ENCODE measurements at regions not wholly inside any gene's neighbourhood (a gene's known extent, or its start where the extent isn't known, plus 50 kb on each side); places are given as distances from the start of the nearest gene placed in this dataset.
A peak's percentile ranks its signal among the peaks of the same experiment; 100 is the strongest.

DNA sequence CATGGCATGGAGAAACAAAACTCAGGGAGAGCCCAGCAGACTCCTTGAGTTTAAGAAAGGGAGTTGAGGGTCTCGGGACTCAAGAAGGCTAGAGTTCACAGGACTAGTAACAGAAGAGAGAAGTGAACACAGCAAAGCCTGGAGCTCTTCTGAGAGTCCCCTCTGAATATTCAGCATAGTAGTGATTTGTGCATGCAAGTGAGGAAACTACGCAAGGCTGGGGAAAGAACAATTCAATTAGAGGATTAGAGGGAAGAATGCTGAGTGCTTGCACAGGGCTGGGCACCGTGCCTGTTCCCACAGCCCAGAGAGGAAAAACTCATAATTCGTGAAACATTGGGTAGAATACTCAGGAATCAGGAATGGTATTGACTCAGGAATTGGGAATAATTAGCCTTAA, 540.0 kb upstream of the SALL1 start:
- H3K27ac ChIP-seq (ENCODE audit: low read depth, low read length), result no peak overlapping the region
- WGBS (ENCODE audit: insufficient coverage), result 96% methylated on average over 3 of the region's 4 CpGs
- DNase-seq (ENCODE audit: low read depth in 4 of 6, low spot score in 6 of 6), result no peak
- no peak overlapping the region for H3K4me3 ChIP-seq (ENCODE audit: low read depth, low read length)
- no peaks in the 10 kb centered on the region for H3K27me3 ChIP-seq (ENCODE audit: control insufficient read depth, insufficient read depth, low read length)
- no peaks in the 10 kb centered on the region for H3K4me1 ChIP-seq (ENCODE audit: control insufficient read depth, insufficient read depth, low read length)
- H3K9me3 ChIP-seq (ENCODE audit: control insufficient read depth, insufficient read depth, low read length), result peaks cover 3% of the 10 kb centered on the region
- H3K36me3 ChIP-seq (ENCODE audit: control insufficient read depth, insufficient read depth, low read length), result no peaks in the 10 kb centered on the region

DNA sequence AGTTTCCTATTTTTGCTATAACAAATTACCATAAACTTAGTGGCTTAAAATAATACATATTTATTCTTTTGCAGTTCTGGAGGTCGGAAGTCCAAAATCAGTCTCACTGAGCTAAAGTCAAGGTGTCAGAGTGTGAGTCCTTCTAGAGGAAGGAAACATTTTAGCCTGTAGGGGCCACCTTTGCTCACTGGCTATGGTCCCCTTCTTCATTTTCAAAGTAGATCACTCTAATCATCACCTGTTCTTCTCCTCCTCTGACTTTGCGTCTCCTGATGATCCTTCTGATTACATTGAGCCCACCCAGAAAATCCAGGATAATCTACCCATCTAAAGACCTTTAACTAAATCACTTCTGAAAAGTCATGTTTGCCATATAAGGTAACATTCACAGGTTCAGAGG, 534.4 kb upstream of the SALL1 start:
- Histone ChIP-seq H3K4me3 (ENCODE audit: low read depth, low read length) (no peak overlapping the region), H3K27ac (ENCODE audit: low read depth, low read length) (no peak overlapping the region), H3K36me3 (ENCODE audit: control insufficient read depth, insufficient read depth, low read length) (no peaks in the 10 kb centered on the region), H3K9me3 (ENCODE audit: control insufficient read depth, insufficient read depth, low read length) (no peaks in the 10 kb centered on the region), H3K4me1 (ENCODE audit: control insufficient read depth, insufficient read depth, low read length) (no peaks in the 10 kb centered on the region), H3K27me3 (ENCODE audit: control insufficient read depth, insufficient read depth, low read length) (no peaks in the 10 kb centered on the region)
- WGBS (ENCODE audit: insufficient coverage), result no CpG with 5 or more reads among the region's 2 CpGs
- no peak for DNase-seq (ENCODE audit: low read depth in 4 of 6, low spot score in 6 of 6)

DNA sequence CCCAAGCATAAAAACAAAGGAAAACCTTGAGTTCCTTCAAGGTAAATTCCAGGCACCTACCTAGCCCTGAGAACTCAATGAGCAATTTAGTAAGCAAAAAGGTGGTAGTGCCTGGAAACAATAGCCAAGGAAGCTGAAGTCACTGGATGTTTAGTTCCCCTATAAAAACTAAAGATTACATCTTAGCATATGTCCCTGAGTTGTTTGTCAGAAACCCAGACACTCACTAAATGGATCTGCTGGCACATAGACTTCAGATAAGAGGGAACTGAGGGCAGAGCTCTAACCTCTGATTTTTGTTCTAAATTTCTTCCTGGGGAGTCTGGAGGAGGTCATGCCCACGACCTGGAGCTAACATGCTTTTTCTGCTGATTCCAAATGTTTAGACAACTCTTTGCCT, 532.8 kb upstream of the SALL1 start:
- Histone ChIP-seq H3K27me3 (ENCODE audit: control insufficient read depth, insufficient read depth, low read length) (no peaks in the 10 kb centered on the region), H3K9me3 (ENCODE audit: control insufficient read depth, insufficient read depth, low read length) (no peaks in the 10 kb centered on the region), H3K4me1 (ENCODE audit: control insufficient read depth, insufficient read depth, low read length) (no peaks in the 10 kb centered on the region), H3K27ac (ENCODE audit: low read depth, low read length) (no peak overlapping the region), H3K4me3 (ENCODE audit: low read depth, low read length) (no peak overlapping the region), H3K36me3 (ENCODE audit: control insufficient read depth, insufficient read depth, low read length) (no peaks in the 10 kb centered on the region)
- DNase-seq (ENCODE audit: low read depth in 4 of 6, low spot score in 6 of 6), result no peak
- 70% methylated on average over 1 of the region's 1 CpG for WGBS (ENCODE audit: insufficient coverage)

GRCh38 chr16:51682905-51683304, 531.8 kb upstream of the SALL1 start:
- no peak overlapping the region for H3K4me3 ChIP-seq (ENCODE audit: low read depth, low read length)
- H3K4me1 ChIP-seq (ENCODE audit: control insufficient read depth, insufficient read depth, low read length), result no peaks in the 10 kb centered on the region
- H3K27me3 ChIP-seq (ENCODE audit: control insufficient read depth, insufficient read depth, low read length), result no peaks in the 10 kb centered on the region
- 100% methylated on average over 1 of the region's 3 CpGs for WGBS (ENCODE audit: insufficient coverage)
- DNase-seq (ENCODE audit: low read depth in 4 of 6, low spot score in 6 of 6), result no peak
- H3K27ac ChIP-seq (ENCODE audit: low read depth, low read length), result no peak overlapping the region
- H3K36me3 ChIP-seq (ENCODE audit: control insufficient read depth, insufficient read depth, low read length), result no peaks in the 10 kb centered on the region
- H3K9me3 ChIP-seq (ENCODE audit: control insufficient read depth, insufficient read depth, low read length), result no peaks in the 10 kb centered on the region

- no peak for DNase-seq (ENCODE audit: low read depth in 4 of 6, low spot score in 6 of 6)
- no peaks in the 10 kb centered on the region for H3K9me3 ChIP-seq (ENCODE audit: control insufficient read depth, insufficient read depth, low read length)
- 80% methylated on average over 2 of the region's 4 CpGs for WGBS (ENCODE audit: insufficient coverage)
- H3K27me3 ChIP-seq (ENCODE audit: control insufficient read depth, insufficient read depth, low read length), result no peaks in the 10 kb centered on the region
- no peaks in the 10 kb centered on the region for H3K36me3 ChIP-seq (ENCODE audit: control insufficient read depth, insufficient read depth, low read length)
- H3K27ac ChIP-seq (ENCODE audit: low read depth, low read length), result no peak overlapping the region
- H3K4me1 ChIP-seq (ENCODE audit: control insufficient read depth, insufficient read depth, low read length), result no peaks in the 10 kb centered on the region
- H3K4me3 ChIP-seq (ENCODE audit: low read depth, low read length), result no peak overlapping the region
Measured at GRCh38 chr16:51674615-51675014, 523.5 kb upstream of the SALL1 start.

- 100% methylated on average over 2 of the region's 3 CpGs for WGBS (ENCODE audit: insufficient coverage)
- no peaks in the 10 kb centered on the region for H3K36me3 ChIP-seq (ENCODE audit: control insufficient read depth, insufficient read depth, low read length)
- no peak overlapping the region for H3K4me3 ChIP-seq (ENCODE audit: low read depth, low read length)
- H3K27ac ChIP-seq (ENCODE audit: low read depth, low read length), result no peak overlapping the region
- no peaks in the 10 kb centered on the region for H3K4me1 ChIP-seq (ENCODE audit: control insufficient read depth, insufficient read depth, low read length)
- H3K9me3 ChIP-seq (ENCODE audit: control insufficient read depth, insufficient read depth, low read length), result no peaks in the 10 kb centered on the region
- DNase-seq (ENCODE audit: low read depth in 4 of 6, low spot score in 6 of 6), result no peak
- H3K27me3 ChIP-seq (ENCODE audit: control insufficient read depth, insufficient read depth, low read length), result no peaks in the 10 kb centered on the region
Measured at GRCh38 chr16:51670527-51670926, 519.5 kb upstream of the SALL1 start.

DNA sequence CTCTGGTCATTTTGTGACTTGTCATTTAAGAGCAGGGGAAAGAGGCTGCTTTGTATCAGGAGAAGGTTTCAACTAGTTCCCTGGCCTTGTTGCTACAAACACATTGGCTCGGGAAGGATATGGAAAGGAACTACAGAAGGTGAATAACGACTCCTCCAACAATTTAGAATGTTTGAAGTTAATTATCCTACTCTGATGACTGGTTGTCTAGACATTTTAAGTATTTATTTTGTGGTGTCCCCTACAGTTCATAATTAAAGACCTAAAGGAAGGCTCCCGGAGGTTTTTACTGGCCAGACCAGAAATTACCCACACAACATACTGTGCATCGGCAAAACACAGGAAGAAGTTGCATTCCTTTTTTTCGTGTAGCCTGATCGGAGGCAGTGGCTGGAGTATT, 515.8 kb upstream of the SALL1 start:
- Histone ChIP-seq H3K4me1 (ENCODE audit: control insufficient read depth, insufficient read depth, low read length) (no peaks in the 10 kb centered on the region), H3K27me3 (ENCODE audit: control insufficient read depth, insufficient read depth, low read length) (no peaks in the 10 kb centered on the region), H3K9me3 (ENCODE audit: control insufficient read depth, insufficient read depth, low read length) (no peaks in the 10 kb centered on the region), H3K27ac (ENCODE audit: low read depth, low read length) (no peak overlapping the region), H3K36me3 (ENCODE audit: control insufficient read depth, insufficient read depth, low read length) (no peaks in the 10 kb centered on the region), H3K4me3 (ENCODE audit: low read depth, low read length) (no peak overlapping the region)
- WGBS (ENCODE audit: insufficient coverage), result 95% methylated on average over 2 of the region's 6 CpGs
- DNase-seq (ENCODE audit: low read depth in 4 of 6, low spot score in 6 of 6), result no peak

- DNase-seq (ENCODE audit: low read depth in 4 of 6, low spot score in 6 of 6), result no peak
- Histone ChIP-seq H3K4me3 (ENCODE audit: low read depth, low read length) (no peak overlapping the region), H3K9me3 (ENCODE audit: control insufficient read depth, insufficient read depth, low read length) (no peaks in the 10 kb centered on the region), H3K27ac (ENCODE audit: low read depth, low read length) (no peak overlapping the region), H3K27me3 (ENCODE audit: control insufficient read depth, insufficient read depth, low read length) (no peaks in the 10 kb centered on the region), H3K36me3 (ENCODE audit: control insufficient read depth, insufficient read depth, low read length) (no peaks in the 10 kb centered on the region), H3K4me1 (ENCODE audit: control insufficient read depth, insufficient read depth, low read length) (no peaks in the 10 kb centered on the region)
- 67% methylated on average over 2 of the region's 6 CpGs for WGBS (ENCODE audit: insufficient coverage)
Measured at GRCh38 chr16:51666074-51666473, 515.0 kb upstream of the SALL1 start.

GRCh38 chr16:51665436-51665998, 514.4 kb upstream of the SALL1 start:
- Histone ChIP-seq H3K9me3 (ENCODE audit: control insufficient read depth, insufficient read depth, low read length) (no peaks in the 10 kb centered on the region), H3K27me3 (ENCODE audit: control insufficient read depth, insufficient read depth, low read length) (no peaks in the 10 kb centered on the region), H3K27ac (ENCODE audit: low read depth, low read length) (no peak overlapping the region), H3K4me3 (ENCODE audit: low read depth, low read length) (no peak overlapping the region), H3K36me3 (ENCODE audit: control insufficient read depth, insufficient read depth, low read length) (no peaks in the 10 kb centered on the region), H3K4me1 (ENCODE audit: control insufficient read depth, insufficient read depth, low read length) (no peaks in the 10 kb centered on the region)
- DNase-seq (ENCODE audit: low read depth in 4 of 6, low spot score in 6 of 6), result no peak
- WGBS (ENCODE audit: insufficient coverage), result 90% methylated on average over 5 of the region's 7 CpGs

DNA sequence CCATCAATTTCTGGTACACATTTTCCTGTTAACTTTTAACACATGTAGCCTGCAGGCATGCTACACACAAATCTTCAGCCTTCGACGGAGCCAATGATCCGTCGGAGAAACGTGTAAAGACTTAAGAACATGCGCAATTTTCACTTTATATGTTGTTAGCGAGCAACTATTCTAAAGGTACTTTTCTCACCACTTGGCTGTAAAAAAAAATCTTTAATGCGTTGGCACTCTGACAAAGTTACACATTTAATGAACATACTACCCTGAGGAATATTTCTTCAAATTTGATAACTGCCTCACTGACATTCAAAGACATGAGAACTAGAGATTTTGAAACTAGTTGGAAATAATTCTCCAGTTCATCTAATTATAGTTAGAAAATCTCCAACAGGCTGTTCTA, 507.5 kb upstream of the SALL1 start:
- DNase-seq (ENCODE audit: low read depth in 4 of 6, low spot score in 6 of 6), result peak in 1 of 6 donors; percentile 65
- Histone ChIP-seq H3K4me1 (ENCODE audit: control insufficient read depth, insufficient read depth, low read length) (no peaks in the 10 kb centered on the region), H3K27me3 (ENCODE audit: control insufficient read depth, insufficient read depth, low read length) (no peaks in the 10 kb centered on the region), H3K36me3 (ENCODE audit: control insufficient read depth, insufficient read depth, low read length) (no peaks in the 10 kb centered on the region), H3K9me3 (ENCODE audit: control insufficient read depth, insufficient read depth, low read length) (no peaks in the 10 kb centered on the region), H3K27ac (ENCODE audit: low read depth, low read length) (no peak overlapping the region), H3K4me3 (ENCODE audit: low read depth, low read length) (no peak overlapping the region)
- 38% methylated on average over 5 of the region's 8 CpGs for WGBS (ENCODE audit: insufficient coverage)
